ENCODE measurements at regions not wholly inside any gene's neighbourhood (a gene's known extent, or its start where the extent isn't known, plus 50 kb on each side); places are given as distances from the start of the nearest gene placed in this dataset.

DNA sequence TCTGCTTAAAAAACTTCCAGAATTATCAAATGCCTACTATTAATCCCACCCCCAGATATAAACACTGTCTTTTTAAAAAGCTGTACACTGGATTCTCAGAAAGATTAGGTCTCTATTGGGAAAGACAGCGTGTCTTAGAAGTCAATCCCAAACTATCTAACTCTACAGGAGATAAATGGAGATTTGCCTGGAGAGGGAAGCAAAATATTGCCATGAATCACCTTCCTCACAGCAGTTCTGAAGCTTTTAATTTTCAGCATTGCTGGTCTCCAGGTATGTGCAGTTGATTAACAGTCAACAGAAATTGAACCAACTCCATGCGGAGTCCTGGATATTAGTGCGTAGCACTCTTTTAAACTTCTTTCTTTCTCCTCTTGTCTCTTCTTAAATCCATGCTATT is 122.2 kb downstream of the DSC3 start:
- no peak for DNase-seq (ENCODE audit: extremely low read depth, insufficient read length)
- Histone ChIP-seq H3K36me3 (ENCODE audit: control insufficient read depth, insufficient read depth, low read length) (no peaks in the 10 kb centered on the region), H3K27me3 (replicated peaks; ENCODE audit: control insufficient read depth, insufficient read depth, low read length) (no peaks in the 10 kb centered on the region), H3K4me3 (replicated peaks; ENCODE audit: low read depth, low read length) (no peak overlapping the region)
- TF ChIP-seq, protein P1, sequence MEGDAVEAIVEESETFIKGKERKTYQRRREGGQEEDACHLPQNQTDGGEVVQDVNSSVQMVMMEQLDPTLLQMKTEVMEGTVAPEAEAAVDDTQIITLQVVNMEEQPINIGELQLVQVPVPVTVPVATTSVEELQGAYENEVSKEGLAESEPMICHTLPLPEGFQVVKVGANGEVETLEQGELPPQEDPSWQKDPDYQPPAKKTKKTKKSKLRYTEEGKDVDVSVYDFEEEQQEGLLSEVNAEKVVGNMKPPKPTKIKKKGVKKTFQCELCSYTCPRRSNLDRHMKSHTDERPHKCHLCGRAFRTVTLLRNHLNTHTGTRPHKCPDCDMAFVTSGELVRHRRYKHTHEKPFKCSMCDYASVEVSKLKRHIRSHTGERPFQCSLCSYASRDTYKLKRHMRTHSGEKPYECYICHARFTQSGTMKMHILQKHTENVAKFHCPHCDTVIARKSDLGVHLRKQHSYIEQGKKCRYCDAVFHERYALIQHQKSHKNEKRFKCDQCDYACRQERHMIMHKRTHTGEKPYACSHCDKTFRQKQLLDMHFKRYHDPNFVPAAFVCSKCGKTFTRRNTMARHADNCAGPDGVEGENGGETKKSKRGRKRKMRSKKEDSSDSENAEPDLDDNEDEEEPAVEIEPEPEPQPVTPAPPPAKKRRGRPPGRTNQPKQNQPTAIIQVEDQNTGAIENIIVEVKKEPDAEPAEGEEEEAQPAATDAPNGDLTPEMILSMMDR (IDR thresholded peaks at IDR 0.05; ENCODE audit: insufficient read depth, low read length, poor library complexity, severe bottlenecking) = no peak

DNA sequence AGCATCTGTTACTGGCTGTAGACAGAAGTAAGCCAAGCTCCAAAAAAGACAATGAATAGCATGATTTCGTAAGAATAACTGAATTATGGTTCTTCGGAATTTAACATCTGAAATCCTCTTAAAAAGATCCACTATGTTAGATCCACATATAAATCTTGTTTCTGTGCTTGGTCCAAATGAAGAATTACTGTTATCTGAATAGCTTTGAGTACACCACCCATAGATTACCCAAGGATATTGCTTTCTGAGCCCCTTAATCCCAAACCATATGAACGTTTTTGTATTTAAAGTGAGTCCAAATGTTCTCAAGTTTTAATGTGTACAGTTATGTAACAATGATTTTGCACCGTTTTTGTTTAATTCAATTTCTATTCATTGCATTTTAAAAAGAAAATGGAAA is 124.9 kb downstream of the DSC3 start:
- TF ChIP-seq, protein P1 (IDR thresholded peaks at IDR 0.05; ENCODE audit: insufficient read depth, low read length, poor library complexity, severe bottlenecking) = no peak
- H3K4me3 ChIP-seq (replicated peaks; ENCODE audit: low read depth, low read length) = no peak overlapping the region

DNA sequence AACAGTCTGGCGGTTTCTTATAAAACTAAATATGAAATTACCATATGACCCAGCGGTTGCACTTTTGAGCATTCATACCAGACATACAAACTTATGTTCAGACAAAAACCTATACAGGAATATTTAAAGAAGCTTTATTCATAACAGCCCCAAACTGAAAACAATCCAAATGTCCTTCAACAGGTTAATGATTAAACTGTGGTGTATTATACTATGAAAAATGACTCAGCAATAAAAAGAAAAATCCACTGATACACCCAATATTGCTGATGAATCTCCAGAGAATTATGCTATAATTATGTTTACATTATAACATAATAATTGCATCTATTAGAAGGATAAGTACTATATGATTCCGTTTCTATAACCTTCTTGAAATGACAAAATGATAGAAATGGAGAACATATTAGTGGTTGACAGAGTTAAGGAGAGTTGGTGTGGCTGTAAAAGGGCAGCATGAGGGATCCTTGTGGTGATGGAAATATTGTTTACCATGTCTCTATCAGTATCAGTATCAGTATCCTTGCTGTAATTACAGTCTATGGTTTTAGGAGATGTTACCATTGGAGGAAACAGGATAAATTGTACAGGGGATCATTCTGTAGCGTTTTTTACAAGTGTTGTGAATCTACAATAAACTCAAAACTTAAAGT is 127.1 kb downstream of the DSC3 start:
- Histone ChIP-seq H3K27me3 (replicated peaks; ENCODE audit: control insufficient read depth, insufficient read depth, low read length) (no peaks in the 10 kb centered on the region), H3K4me3 (replicated peaks; ENCODE audit: low read depth, low read length) (no peak overlapping the region), H3K36me3 (ENCODE audit: control insufficient read depth, insufficient read depth, low read length) (no peaks in the 10 kb centered on the region)
- no peak for DNase-seq (ENCODE audit: extremely low read depth, insufficient read length)
- TF ChIP-seq, protein P1 (IDR thresholded peaks at IDR 0.05; ENCODE audit: insufficient read depth, low read length, poor library complexity, severe bottlenecking) = no peak

More for the DNA sequence above, 124.9 kb downstream of the DSC3 start:
- DNase-seq (ENCODE audit: extremely low read depth, insufficient read length) = no peak
- no peaks in the 10 kb centered on the region for H3K36me3 ChIP-seq (ENCODE audit: control insufficient read depth, insufficient read depth, low read length)
- H3K27me3 ChIP-seq (replicated peaks; ENCODE audit: control insufficient read depth, insufficient read depth, low read length) = no peaks in the 10 kb centered on the region

DNA sequence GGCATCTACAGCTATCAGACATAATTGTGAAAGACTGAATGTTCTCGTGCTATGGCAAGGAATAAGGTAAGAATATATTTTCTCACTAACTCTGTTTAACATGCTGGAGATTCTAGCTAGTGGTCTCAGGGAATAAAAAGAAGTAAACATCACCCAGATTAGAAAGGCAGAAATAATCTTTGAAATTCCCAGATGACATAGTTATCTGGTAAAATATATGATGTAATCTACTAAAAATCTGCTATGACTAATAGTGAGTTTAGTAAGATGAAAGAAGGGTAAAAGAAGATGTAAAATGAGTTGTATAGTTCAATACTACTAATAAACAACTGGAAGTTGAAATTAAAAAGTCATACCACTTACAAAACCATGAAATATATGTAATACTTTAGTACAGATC is 134.2 kb downstream of the DSC3 start:
- Histone ChIP-seq H3K36me3 (ENCODE audit: control insufficient read depth, insufficient read depth, low read length) (no peaks in the 10 kb centered on the region), H3K27me3 (replicated peaks; ENCODE audit: control insufficient read depth, insufficient read depth, low read length) (no peaks in the 10 kb centered on the region), H3K4me3 (replicated peaks; ENCODE audit: low read depth, low read length) (no peak overlapping the region)
- no peak for DNase-seq (ENCODE audit: extremely low read depth, insufficient read length)
- TF ChIP-seq, protein P1 (IDR thresholded peaks at IDR 0.05; ENCODE audit: insufficient read depth, low read length, poor library complexity, severe bottlenecking) = no peak

DNA sequence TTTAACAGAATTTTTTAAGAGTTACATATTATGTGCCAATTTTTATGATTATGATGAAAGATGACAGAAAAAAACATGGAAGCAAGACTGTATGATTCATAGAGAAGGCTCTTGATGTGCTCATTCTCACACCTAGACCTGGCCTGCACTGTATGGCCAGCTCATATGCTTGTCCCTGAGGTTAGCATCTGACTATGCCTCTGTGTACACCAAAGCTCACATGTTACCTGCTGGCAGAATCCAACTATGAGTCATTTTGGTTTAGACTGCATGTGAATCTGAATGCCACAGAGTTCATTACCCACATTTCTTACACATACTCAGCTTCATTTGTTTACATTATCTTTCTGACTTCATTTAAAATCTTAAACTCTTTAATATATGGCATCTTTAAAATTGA is 139.0 kb downstream of the DSC3 start:
- no peaks in the 10 kb centered on the region for H3K27me3 ChIP-seq (replicated peaks; ENCODE audit: control insufficient read depth, insufficient read depth, low read length)
- H3K4me3 ChIP-seq (replicated peaks; ENCODE audit: low read depth, low read length) = no peak overlapping the region
- H3K36me3 ChIP-seq (ENCODE audit: control insufficient read depth, insufficient read depth, low read length) = no peaks in the 10 kb centered on the region
- DNase-seq (ENCODE audit: extremely low read depth, insufficient read length) = no peak
- TF ChIP-seq, protein P1 (IDR thresholded peaks at IDR 0.05; ENCODE audit: insufficient read depth, low read length, poor library complexity, severe bottlenecking) = no peak
